Ishikawa (cell line): ENCODE measurements at regions not wholly inside any gene's neighbourhood (a gene's known extent, or its start where the extent isn't known, plus 50 kb on each side); places are given as distances from the start of the nearest gene placed in this dataset.

Source experiments
- CEBPB ChIP-seq: IDR thresholded peaks from 2 replicates; pipeline ENCODE4 v1.6.1; 2012
- EGR1 ChIP-seq: IDR thresholded peaks from 2 replicates; pipeline ENCODE4 v1.6.1; 2012
- EP300 ChIP-seq: IDR thresholded peaks from 2 replicates; pipeline ENCODE4 v1.6.1; 2012; ENCODE audit warnings: borderline replicate concordance
- RAD21 ChIP-seq: IDR thresholded peaks from 2 replicates; pipeline ENCODE4 v1.6.1; 2012; ENCODE audit warnings: low read depth
- TAF1 ChIP-seq: IDR thresholded peaks from 2 replicates; pipeline ENCODE4 v1.6.1; 2012; ENCODE audit warnings: low read depth, mild to moderate bottlenecking
- TEAD4 ChIP-seq: IDR thresholded peaks from 2 replicates; pipeline ENCODE4 v1.6.1; 2012
- YY1 ChIP-seq: IDR thresholded peaks from 2 replicates; pipeline ENCODE4 v1.6.1; 2012; ENCODE audit warnings: low read depth
- TF ChIP-seq, protein P1 (sequence below): IDR thresholded peaks from 2 replicates; pipeline ENCODE4 v1.6.1; 2012
- TF ChIP-seq, protein P2 (sequence below): IDR thresholded peaks from 2 replicates; pipeline ENCODE4 v1.6.1; 2012; ENCODE audit warnings: low read depth, mild to moderate bottlenecking

DNA sequence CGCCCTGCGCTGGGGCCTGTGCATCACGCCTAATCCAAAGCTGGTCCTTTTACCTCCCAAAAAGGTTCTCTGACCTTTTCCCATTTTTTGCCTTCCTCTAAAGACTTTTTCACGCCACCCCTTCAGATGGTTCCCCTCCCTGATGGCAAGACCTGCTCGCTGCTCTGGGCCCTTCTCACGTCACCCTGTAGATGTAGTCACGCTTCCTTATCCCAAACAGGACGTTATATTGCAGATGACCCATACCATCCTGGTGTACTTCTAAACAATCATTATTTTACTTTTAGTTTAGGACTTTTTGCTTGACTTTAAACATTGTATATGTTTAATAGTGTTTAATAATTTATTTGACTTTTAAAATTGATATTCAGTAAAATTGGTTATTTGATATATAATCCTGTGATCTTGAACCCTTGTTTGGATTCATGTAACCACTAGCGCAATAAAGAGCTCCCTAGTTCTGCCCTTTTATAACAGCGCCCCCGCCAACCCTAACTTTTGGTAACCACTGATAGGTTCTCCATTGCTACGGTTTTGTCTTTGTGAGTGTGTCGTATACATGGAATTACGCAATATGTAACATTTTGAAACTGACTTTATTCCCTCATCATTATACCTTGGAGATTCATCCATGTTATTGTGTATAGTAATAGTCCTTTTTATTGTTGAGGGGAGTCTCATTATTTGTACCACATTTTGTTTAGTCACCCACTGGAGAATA is 159.0 kb upstream of the CHRNA7 start:
- TF ChIP-seq, protein P1, sequence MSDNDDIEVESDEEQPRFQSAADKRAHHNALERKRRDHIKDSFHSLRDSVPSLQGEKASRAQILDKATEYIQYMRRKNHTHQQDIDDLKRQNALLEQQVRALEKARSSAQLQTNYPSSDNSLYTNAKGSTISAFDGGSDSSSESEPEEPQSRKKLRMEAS = no peak
- TF ChIP-seq EP300 (no peak), CEBPB (peak; percentile 55; the same call in 1 of the 2 replicates), TAF1 (no peak), YY1 (no peak), RAD21 (no peak), EGR1 (no peak), TEAD4 (no peak)
- TF ChIP-seq, protein P2, sequence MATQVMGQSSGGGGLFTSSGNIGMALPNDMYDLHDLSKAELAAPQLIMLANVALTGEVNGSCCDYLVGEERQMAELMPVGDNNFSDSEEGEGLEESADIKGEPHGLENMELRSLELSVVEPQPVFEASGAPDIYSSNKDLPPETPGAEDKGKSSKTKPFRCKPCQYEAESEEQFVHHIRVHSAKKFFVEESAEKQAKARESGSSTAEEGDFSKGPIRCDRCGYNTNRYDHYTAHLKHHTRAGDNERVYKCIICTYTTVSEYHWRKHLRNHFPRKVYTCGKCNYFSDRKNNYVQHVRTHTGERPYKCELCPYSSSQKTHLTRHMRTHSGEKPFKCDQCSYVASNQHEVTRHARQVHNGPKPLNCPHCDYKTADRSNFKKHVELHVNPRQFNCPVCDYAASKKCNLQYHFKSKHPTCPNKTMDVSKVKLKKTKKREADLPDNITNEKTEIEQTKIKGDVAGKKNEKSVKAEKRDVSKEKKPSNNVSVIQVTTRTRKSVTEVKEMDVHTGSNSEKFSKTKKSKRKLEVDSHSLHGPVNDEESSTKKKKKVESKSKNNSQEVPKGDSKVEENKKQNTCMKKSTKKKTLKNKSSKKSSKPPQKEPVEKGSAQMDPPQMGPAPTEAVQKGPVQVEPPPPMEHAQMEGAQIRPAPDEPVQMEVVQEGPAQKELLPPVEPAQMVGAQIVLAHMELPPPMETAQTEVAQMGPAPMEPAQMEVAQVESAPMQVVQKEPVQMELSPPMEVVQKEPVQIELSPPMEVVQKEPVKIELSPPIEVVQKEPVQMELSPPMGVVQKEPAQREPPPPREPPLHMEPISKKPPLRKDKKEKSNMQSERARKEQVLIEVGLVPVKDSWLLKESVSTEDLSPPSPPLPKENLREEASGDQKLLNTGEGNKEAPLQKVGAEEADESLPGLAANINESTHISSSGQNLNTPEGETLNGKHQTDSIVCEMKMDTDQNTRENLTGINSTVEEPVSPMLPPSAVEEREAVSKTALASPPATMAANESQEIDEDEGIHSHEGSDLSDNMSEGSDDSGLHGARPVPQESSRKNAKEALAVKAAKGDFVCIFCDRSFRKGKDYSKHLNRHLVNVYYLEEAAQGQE = no peak
